IMR-90 (cell line): ENCODE measurements at regions not wholly inside any gene's neighbourhood (a gene's known extent, or its start where the extent isn't known, plus 50 kb on each side); places are given as distances from the start of the nearest gene placed in this dataset.

Experiments used
- ATAC-seq: fragments of 200-7000 bp; cut with Tn5 transposase; 2 replicates; pipeline ENCODE4 v1.9.1; 2020; ENCODE audit warnings: low read depth, mild to moderate bottlenecking, moderate library complexity
- BruUV-seq: library from RNA; stranded (reverse); fragments of 400-500 nt; replicated peaks from 2 replicates; lab custom pipeline; 2021; lab: Mats Ljungman, UMichigan
- CTCF ChIA-PET: fragments of 300-600 bp; formaldehyde crosslinking; extraction: SDS; loops from one replicate; lab custom pipeline; 2021; ENCODE audit warnings: antibody characterized with exemption; lab: Yijun Ruan, JAX
- POLR2A ChIA-PET: fragments of 300-600 bp; sonication (Branson Sonifier 250); formaldehyde crosslinking; loops from one replicate; lab custom pipeline; 2022; ENCODE audit warnings: antibody characterized with exemption; ENCODE audit not compliant: unreplicated experiment; lab: Charles Lee
- DNase-seq: peaks from one replicate; pipeline ENCODE4 v3.0.0; 2013
- H2AFZ ChIP-seq: replicated peaks from 2 replicates; pipeline ENCODE3; 2013; ENCODE audit warnings: low read length, mild to moderate bottlenecking; ENCODE audit not compliant: poor library complexity
- H2AK5ac ChIP-seq: 2 replicates; pipeline ENCODE4 v1.6.1; 2013; ENCODE audit warnings: low read depth, low read length, inconsistent platforms
- H2AK9ac ChIP-seq: replicated peaks from 2 replicates; pipeline ENCODE3; 2013; ENCODE audit warnings: mild to moderate bottlenecking, low read depth, low read length, moderate library complexity; ENCODE audit not compliant: poor library complexity
- H2BK120ac ChIP-seq: 2 replicates; pipeline ENCODE4 v1.6.1; 2013; ENCODE audit warnings: low read depth, low read length, inconsistent platforms
- H2BK15ac ChIP-seq: 3 replicates; pipeline ENCODE4 v1.6.1; 2013; ENCODE audit warnings: low read depth, low read length, inconsistent platforms
- H2BK20ac ChIP-seq: 2 replicates; pipeline ENCODE4 v1.6.1; 2013; ENCODE audit warnings: low read depth, mild to moderate bottlenecking, inconsistent platforms, low read length, moderate library complexity
- H2BK5ac ChIP-seq: 2 replicates; pipeline ENCODE4 v1.6.1; 2013; ENCODE audit warnings: mild to moderate bottlenecking, low read depth, low read length, inconsistent platforms; ENCODE audit not compliant: poor library complexity, severe bottlenecking
- H3K14ac ChIP-seq: replicated peaks from 2 replicates; pipeline ENCODE4 v1.6.1; 2013; ENCODE audit warnings: low read depth, low read length, inconsistent platforms
- H3K18ac ChIP-seq: 2 replicates; pipeline ENCODE4 v1.6.1; 2013; ENCODE audit warnings: low read depth, low read length, control low read depth
- H3K23ac ChIP-seq: 2 replicates; pipeline ENCODE4 v1.6.1; 2013; ENCODE audit warnings: low read depth, low read length, inconsistent platforms
- H3K27ac ChIP-seq: 2 replicates; pipeline ENCODE4 v1.5.1; 2013; ENCODE audit warnings: mild to moderate bottlenecking, control low read depth, low read length; ENCODE audit not compliant: insufficient read depth
- H3K27me3 ChIP-seq: 2 replicates; pipeline ENCODE4 v1.6.1; 2013; ENCODE audit warnings: low read length; ENCODE audit not compliant: control insufficient read depth, insufficient read depth
- H3K36me3 ChIP-seq: 2 replicates; pipeline ENCODE4 v1.6.1; 2013; ENCODE audit warnings: low read length, mixed read lengths; ENCODE audit not compliant: control insufficient read depth, insufficient read depth
- H3K4ac ChIP-seq: 2 replicates; pipeline ENCODE4 v1.6.1; 2013; ENCODE audit warnings: low read depth, low read length, inconsistent platforms
- H3K4me1 ChIP-seq: 2 replicates; pipeline ENCODE4 v1.6.1; 2013; ENCODE audit warnings: low read length, mixed read lengths; ENCODE audit not compliant: control insufficient read depth, insufficient read depth
- H3K4me2 ChIP-seq: 2 replicates; pipeline ENCODE4 v1.6.1; 2013; ENCODE audit warnings: low read depth, mild to moderate bottlenecking, control low read depth, low read length, moderate library complexity
- H3K4me3 ChIP-seq: 2 replicates; pipeline ENCODE4 v1.5.1; 2013; ENCODE audit warnings: low read depth, mild to moderate bottlenecking, control low read depth, low read length, moderate library complexity; ENCODE audit not compliant: insufficient read depth
- H3K56ac ChIP-seq: 2 replicates; pipeline ENCODE4 v1.6.1; 2013; ENCODE audit warnings: low read length, inconsistent platforms; ENCODE audit not compliant: insufficient read depth; ENCODE audit errors: extremely low read depth
- H3K79me1 ChIP-seq, 2 experiments: 2 replicates each; pipeline ENCODE4 v1.6.1; 2013; ENCODE audit warnings: low read length in 2 of 2, inconsistent platforms in 1 of 2, low read depth in 1 of 2
- H3K9ac ChIP-seq: 2 replicates; pipeline ENCODE4 v1.6.1; 2013; ENCODE audit warnings: low read depth, low read length, control low read depth
- H3K9me1 ChIP-seq: 2 replicates; pipeline ENCODE4 v1.6.1; 2013; ENCODE audit warnings: low read length, inconsistent platforms; ENCODE audit not compliant: insufficient read depth
- H3K9me3 ChIP-seq: 2 replicates; pipeline ENCODE4 v1.6.1; 2013; ENCODE audit warnings: low read length; ENCODE audit not compliant: control insufficient read depth, insufficient read depth
- H4K20me1 ChIP-seq: 2 replicates; pipeline ENCODE4 v1.6.1; 2013; ENCODE audit warnings: low read length, inconsistent platforms; ENCODE audit not compliant: insufficient read depth
- H4K5ac ChIP-seq: 2 replicates; pipeline ENCODE4 v1.6.1; 2013; ENCODE audit warnings: mild to moderate bottlenecking, low read depth, low read length, control low read depth
- H4K8ac ChIP-seq, 2 experiments: 2 replicates each; pipeline ENCODE4 v1.6.1; 2013; ENCODE audit warnings: low read depth in 2 of 2, low read length in 2 of 2, control low read depth in 1 of 2, inconsistent platforms in 1 of 2
- H4K91ac ChIP-seq: 2 replicates; pipeline ENCODE4 v1.6.1; 2013; ENCODE audit warnings: low read depth, low read length, inconsistent platforms; ENCODE audit not compliant: insufficient read depth
- BHLHE40 ChIP-seq: fragments of 150-350 bp; IDR thresholded peaks from 2 replicates; pipeline ENCODE4 v1.6.1; 2016; ENCODE audit warnings: mild to moderate bottlenecking, low read depth, low read length
- CEBPB ChIP-seq: IDR thresholded peaks from 2 replicates; pipeline ENCODE4 v1.6.1; 2012; ENCODE audit warnings: low read depth, low read length, improper control_type of control experiment
- FOS ChIP-seq: fragments of 150-350 bp; IDR thresholded peaks from 2 replicates; pipeline ENCODE4 v1.6.1; 2016; ENCODE audit warnings: low read depth, low read length
- NFE2L2 ChIP-seq: fragments of 150-350 bp; IDR thresholded peaks from 2 replicates; pipeline ENCODE4 v1.6.1; 2016; ENCODE audit warnings: low read depth, mild to moderate bottlenecking, low read length
- RFX5 ChIP-seq: IDR thresholded peaks from 2 replicates; pipeline ENCODE4 v1.8.0; 2012; ENCODE audit warnings: low read depth, mild to moderate bottlenecking, low read length, moderate library complexity
- WGBS, 2 experiments: methylation state at CpG; one replicate each; pipeline versions ENCODE4 v1.1.5 to v1.1.7; 2013; ENCODE audit warnings: missing lambda C conversion rate in 2 of 2; ENCODE audit not compliant: insufficient read length in 1 of 2; ENCODE audit errors: extremely low coverage in 2 of 2; 5-methylcytosine and 5-hydroxymethylcytosine counted together
- dilution Hi-C: fragments of 300-500 bp; cut with HindIII; formaldehyde crosslinking; loops from one replicate; pipeline ENCODE4 v1.14.3; 2018; ENCODE audit warnings: low sequenced_read_pairs; ENCODE audit not compliant: unreplicated experiment
- in situ Hi-C: fragments of 300-500 bp; cut with MboI; formaldehyde crosslinking; loops from 3 replicates; pipeline ENCODE4 v1.14.3; 2019; ENCODE audit warnings: low sequenced_read_pairs, inconsistent platforms, mixed read lengths
- intact Hi-C: fragments of 100-400 bp; cut with micrococcal nuclease; formaldehyde crosslinking; loops from 2 replicates; pipeline ENCODE4 v1.10.0; 2022
- TF ChIP-seq, protein P1 (sequence below): fragments of 150-350 bp; IDR thresholded peaks from 2 replicates; pipeline ENCODE4 v1.6.1; 2016; ENCODE audit warnings: low read depth, mild to moderate bottlenecking, low read length, moderate library complexity, borderline replicate concordance
- TF ChIP-seq, protein P2 (sequence below): conservative IDR thresholded peaks from 2 replicates; pipeline ENCODE4 v1.5.1; 2012; ENCODE audit warnings: mild to moderate bottlenecking, low read depth, low read length, improper control_type of control experiment

DNA sequence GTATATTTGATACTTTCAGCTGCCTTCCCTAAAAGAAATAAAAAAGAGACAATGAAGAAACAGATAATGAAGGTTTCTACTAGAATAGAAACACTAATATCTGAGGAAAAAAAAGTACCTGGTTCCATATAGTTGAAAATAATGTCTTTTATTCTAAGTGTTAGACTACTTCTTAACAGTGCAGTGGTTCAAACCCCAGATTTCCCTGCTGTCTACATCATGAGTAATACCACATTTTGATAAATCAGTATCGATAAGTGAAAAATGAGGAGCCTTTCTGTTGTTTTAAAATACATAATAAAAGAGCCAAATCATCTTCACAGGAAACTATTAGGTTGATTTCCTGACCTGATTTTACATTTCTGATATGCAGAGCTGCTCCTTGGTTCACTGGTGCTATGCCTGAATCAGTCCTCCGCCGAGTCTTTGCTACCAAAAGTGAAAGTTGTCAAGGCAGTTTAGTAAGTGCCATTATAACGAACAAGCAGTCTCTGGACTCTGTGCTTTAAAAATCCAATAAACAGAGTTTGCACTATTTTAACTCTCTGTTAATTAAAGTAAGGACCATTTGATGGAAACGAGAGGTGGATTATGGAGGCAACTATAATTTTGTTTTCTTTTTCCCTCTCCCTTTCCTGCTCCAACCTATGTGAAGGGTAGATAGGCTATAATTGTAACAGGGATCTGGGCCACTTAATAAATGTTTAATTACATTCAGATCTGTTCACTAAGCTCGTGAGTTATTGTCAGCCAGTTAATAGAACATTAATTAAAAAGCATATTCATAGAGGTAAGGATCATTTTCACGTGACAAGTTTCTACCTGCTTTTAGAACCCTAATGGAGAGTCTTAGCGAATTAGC, 724.5 kb upstream of the RAG2 start:
- H3K9me3 ChIP-seq, result no peaks in the 10 kb centered on the region
- H2BK20ac ChIP-seq, result no peak overlapping the region
- no peaks in the 10 kb centered on the region for H3K9me1 ChIP-seq
- no peak overlapping the region for H2BK5ac ChIP-seq
- no peak overlapping the region for H4K8ac ChIP-seq
- H2AK9ac ChIP-seq, result no peak overlapping the region
- no peaks in the 10 kb centered on the region for H4K20me1 ChIP-seq
- H3K27me3 ChIP-seq, result no peaks in the 10 kb centered on the region
- H2AFZ ChIP-seq, result no peak overlapping the region
- H2AK5ac ChIP-seq, result no peak overlapping the region
- in situ Hi-C loops, result no loop called here
- H4K5ac ChIP-seq, result no peak overlapping the region
- no peak overlapping the region for H3K4me2 ChIP-seq
- no peak overlapping the region for H3K4ac ChIP-seq
- dilution Hi-C loops, result no loop called here
- no peak overlapping the region for H3K18ac ChIP-seq
- H3K27ac ChIP-seq, result no peak overlapping the region
- no peak overlapping the region for H3K14ac ChIP-seq
- intact Hi-C loops, result no loop called here
- no peak for ATAC-seq
- no TSS peak for BruUV-seq
- DNase-seq, result no peak
- POLR2A ChIA-PET, result no interaction called here
- WGBS, 2 experiments, result no CpG with 5 or more reads among the region's 8 CpGs
- no peak overlapping the region for H3K4me3 ChIP-seq
- no peaks in the 10 kb centered on the region for H3K4me1 ChIP-seq
- H2BK15ac ChIP-seq, result no peak overlapping the region
- TF ChIP-seq, protein P1, sequence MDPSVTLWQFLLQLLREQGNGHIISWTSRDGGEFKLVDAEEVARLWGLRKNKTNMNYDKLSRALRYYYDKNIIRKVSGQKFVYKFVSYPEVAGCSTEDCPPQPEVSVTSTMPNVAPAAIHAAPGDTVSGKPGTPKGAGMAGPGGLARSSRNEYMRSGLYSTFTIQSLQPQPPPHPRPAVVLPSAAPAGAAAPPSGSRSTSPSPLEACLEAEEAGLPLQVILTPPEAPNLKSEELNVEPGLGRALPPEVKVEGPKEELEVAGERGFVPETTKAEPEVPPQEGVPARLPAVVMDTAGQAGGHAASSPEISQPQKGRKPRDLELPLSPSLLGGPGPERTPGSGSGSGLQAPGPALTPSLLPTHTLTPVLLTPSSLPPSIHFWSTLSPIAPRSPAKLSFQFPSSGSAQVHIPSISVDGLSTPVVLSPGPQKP, result no peak
- TF ChIP-seq, protein P2, sequence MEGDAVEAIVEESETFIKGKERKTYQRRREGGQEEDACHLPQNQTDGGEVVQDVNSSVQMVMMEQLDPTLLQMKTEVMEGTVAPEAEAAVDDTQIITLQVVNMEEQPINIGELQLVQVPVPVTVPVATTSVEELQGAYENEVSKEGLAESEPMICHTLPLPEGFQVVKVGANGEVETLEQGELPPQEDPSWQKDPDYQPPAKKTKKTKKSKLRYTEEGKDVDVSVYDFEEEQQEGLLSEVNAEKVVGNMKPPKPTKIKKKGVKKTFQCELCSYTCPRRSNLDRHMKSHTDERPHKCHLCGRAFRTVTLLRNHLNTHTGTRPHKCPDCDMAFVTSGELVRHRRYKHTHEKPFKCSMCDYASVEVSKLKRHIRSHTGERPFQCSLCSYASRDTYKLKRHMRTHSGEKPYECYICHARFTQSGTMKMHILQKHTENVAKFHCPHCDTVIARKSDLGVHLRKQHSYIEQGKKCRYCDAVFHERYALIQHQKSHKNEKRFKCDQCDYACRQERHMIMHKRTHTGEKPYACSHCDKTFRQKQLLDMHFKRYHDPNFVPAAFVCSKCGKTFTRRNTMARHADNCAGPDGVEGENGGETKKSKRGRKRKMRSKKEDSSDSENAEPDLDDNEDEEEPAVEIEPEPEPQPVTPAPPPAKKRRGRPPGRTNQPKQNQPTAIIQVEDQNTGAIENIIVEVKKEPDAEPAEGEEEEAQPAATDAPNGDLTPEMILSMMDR, result no peak
- no peak for TF ChIP-seq CEBPB
- TF ChIP-seq RFX5, result no peak
- TF ChIP-seq FOS, result no peak
- no peak for TF ChIP-seq NFE2L2
- TF ChIP-seq BHLHE40, result no peak
- H3K9ac ChIP-seq, result no peak overlapping the region
- H3K23ac ChIP-seq, result no peak overlapping the region
- no peak overlapping the region for H2BK120ac ChIP-seq
- CTCF ChIA-PET, result no interaction called here
- no peaks in the 10 kb centered on the region for H3K36me3 ChIP-seq
- H4K91ac ChIP-seq, result no peak overlapping the region
- no peaks in the 10 kb centered on the region for H3K79me1 ChIP-seq
- no peak overlapping the region for H3K56ac ChIP-seq
